ENCODE measurements at regions not wholly inside any gene's neighbourhood (a gene's known extent, or its start where the extent isn't known, plus 50 kb on each side); places are given as distances from the start of the nearest gene placed in this dataset.

GRCh38 chr5:92371171-92371888 lies 988.2 kb upstream of the ARRDC3 start:
- no peak overlapping the region for H3K4me3 ChIP-seq (ENCODE audit: low read depth, low read length)
- TF ChIP-seq CTCF (IDR thresholded peaks at IDR 0.05; ENCODE audit: low read depth, low read length): no peak

- TF ChIP-seq CTCF (IDR thresholded peaks at IDR 0.05; ENCODE audit: low read depth, low read length): no peak
- no peak overlapping the region for H3K4me3 ChIP-seq (ENCODE audit: low read depth, low read length)
Measured at GRCh38 chr5:92370032-92370431, 986.9 kb upstream of the ARRDC3 start.

- no peak overlapping the region for H3K4me3 ChIP-seq (ENCODE audit: low read depth, low read length)
Measured at GRCh38 chr5:92369587-92369986, 986.5 kb upstream of the ARRDC3 start.

GRCh38 chr5:92364986-92365550 lies 982.0 kb upstream of the ARRDC3 start:
- no peak overlapping the region for H3K4me3 ChIP-seq (ENCODE audit: low read depth, low read length)
- TF ChIP-seq CTCF (IDR thresholded peaks at IDR 0.05; ENCODE audit: low read depth, low read length): no peak

More at GRCh38 chr5:92369587-92369986, 986.5 kb upstream of the ARRDC3 start:
- no peak for TF ChIP-seq CTCF (IDR thresholded peaks at IDR 0.05; ENCODE audit: low read depth, low read length)

- H3K4me3 ChIP-seq (ENCODE audit: low read depth, low read length): no peak overlapping the region
- no peak for TF ChIP-seq CTCF (IDR thresholded peaks at IDR 0.05; ENCODE audit: low read depth, low read length)
Measured at GRCh38 chr5:92353107-92354030, 970.3 kb upstream of the ARRDC3 start.

- no peak overlapping the region for H3K4me3 ChIP-seq (ENCODE audit: low read depth, low read length)
- TF ChIP-seq CTCF (IDR thresholded peaks at IDR 0.05; ENCODE audit: low read depth, low read length): no peak
Measured at GRCh38 chr5:92337772-92338234, 954.7 kb upstream of the ARRDC3 start.

Measured in WI38 (cell line).